Cardiac muscle cell (in vitro differentiated cells and primary cell): ENCODE measurements at regions not wholly inside any gene's neighbourhood (a gene's known extent, or its start where the extent isn't known, plus 50 kb on each side); places are given as distances from the start of the nearest gene placed in this dataset.

Source experiments
- DNase-seq, 2 donors: peaks; one replicate each; pipeline versions ENCODE4 v3.0.0 to v3.0.0-alpha.2; 2010 to 2017; ENCODE audit warnings: low read depth in 1 of 2, low spot score in 1 of 2
- H3K27ac ChIP-seq: fragments of 200-600 bp; sonication (generic); 2 replicates; pipeline ENCODE4 v1.5.1; 2016
- H3K27me3 ChIP-seq: fragments of 200-600 bp; sonication (generic); 2 replicates; pipeline ENCODE4 v1.6.0; 2016; ENCODE audit warnings: control low read depth
- H3K36me3 ChIP-seq: fragments of 200-600 bp; sonication (generic); 2 replicates; pipeline ENCODE4 v1.5.1; 2016; ENCODE audit warnings: control low read depth
- H3K4me1 ChIP-seq: fragments of 200-600 bp; sonication (generic); 2 replicates; pipeline ENCODE4 v1.8.1; 2017; ENCODE audit warnings: low read depth, mild to moderate bottlenecking, mixed run types
- H3K4me3 ChIP-seq: fragments of 200-600 bp; sonication (generic); 2 replicates; pipeline ENCODE4 v1.5.1; 2016; ENCODE audit warnings: mild to moderate bottlenecking
- H3K9me3 ChIP-seq: fragments of 200-600 bp; sonication (generic); 2 replicates; pipeline ENCODE4 v1.5.1; 2017; ENCODE audit warnings: low read depth, mild to moderate bottlenecking, control low read depth
- CTCF ChIP-seq: IDR thresholded peaks from 2 replicates; pipeline ENCODE4 v1.5.1; 2012; ENCODE audit warnings: low read depth, mild to moderate bottlenecking, low read length

GRCh38 chr3:541062-541801 lies 344.7 kb downstream of the CHL1 start:
- DNase-seq, result peak in 1 of 2 donors; percentile 5
- no peaks in the 10 kb centered on the region for H3K4me1 ChIP-seq
- H3K27ac ChIP-seq, result no peak overlapping the region
- no peaks in the 10 kb centered on the region for H3K9me3 ChIP-seq
- H3K4me3 ChIP-seq, result no peak overlapping the region
- TF ChIP-seq CTCF, result no peak
- no peaks in the 10 kb centered on the region for H3K36me3 ChIP-seq
- H3K27me3 ChIP-seq, result no peaks in the 10 kb centered on the region

GRCh38 chr3:542021-542420 lies 345.5 kb downstream of the CHL1 start:
- Histone ChIP-seq H3K27me3 (no peaks in the 10 kb centered on the region), H3K4me3 (no peak overlapping the region), H3K4me1 (no peaks in the 10 kb centered on the region), H3K9me3 (no peaks in the 10 kb centered on the region), H3K27ac (no peak overlapping the region), H3K36me3 (no peaks in the 10 kb centered on the region)
- no peak for TF ChIP-seq CTCF
- no peak for DNase-seq

GRCh38 chr3:549636-550035 lies 353.1 kb downstream of the CHL1 start:
- Histone ChIP-seq H3K27ac (no peak overlapping the region), H3K4me3 (no peak overlapping the region), H3K27me3 (no peaks in the 10 kb centered on the region), H3K9me3 (no peaks in the 10 kb centered on the region), H3K36me3 (no peaks in the 10 kb centered on the region), H3K4me1 (no peaks in the 10 kb centered on the region)
- DNase-seq, result no peak
- TF ChIP-seq CTCF, result no peak

GRCh38 chr3:550471-550870 lies 353.9 kb downstream of the CHL1 start:
- no peak overlapping the region for H3K27ac ChIP-seq
- DNase-seq, result no peak
- H3K27me3 ChIP-seq, result no peaks in the 10 kb centered on the region
- no peaks in the 10 kb centered on the region for H3K4me1 ChIP-seq
- no peaks in the 10 kb centered on the region for H3K36me3 ChIP-seq
- H3K9me3 ChIP-seq, result no peaks in the 10 kb centered on the region
- H3K4me3 ChIP-seq, result no peak overlapping the region
- no peak for TF ChIP-seq CTCF

GRCh38 chr3:557972-558371 lies 361.4 kb downstream of the CHL1 start:
- no peak for DNase-seq
- Histone ChIP-seq H3K27me3 (no peaks in the 10 kb centered on the region), H3K4me1 (no peaks in the 10 kb centered on the region), H3K36me3 (no peaks in the 10 kb centered on the region), H3K27ac (no peak overlapping the region), H3K9me3 (no peaks in the 10 kb centered on the region), H3K4me3 (no peak overlapping the region)
- no peak for TF ChIP-seq CTCF
